GM20000 (cell line): ENCODE measurements at regions not wholly inside any gene's neighbourhood (a gene's known extent, or its start where the extent isn't known, plus 50 kb on each side); places are given as distances from the start of the nearest gene placed in this dataset.

Experiments
- DNase-seq: peaks from one replicate; pipeline ENCODE4 v3.0.0; 2012; ENCODE audit warnings: low spot score
- TF ChIP-seq, protein P1 (sequence below): IDR thresholded peaks from 2 replicates; pipeline ENCODE4 v1.5.1; 2012; ENCODE audit warnings: mild to moderate bottlenecking, control low read depth; ENCODE audit errors: extremely low read depth, missing control alignments

DNA sequence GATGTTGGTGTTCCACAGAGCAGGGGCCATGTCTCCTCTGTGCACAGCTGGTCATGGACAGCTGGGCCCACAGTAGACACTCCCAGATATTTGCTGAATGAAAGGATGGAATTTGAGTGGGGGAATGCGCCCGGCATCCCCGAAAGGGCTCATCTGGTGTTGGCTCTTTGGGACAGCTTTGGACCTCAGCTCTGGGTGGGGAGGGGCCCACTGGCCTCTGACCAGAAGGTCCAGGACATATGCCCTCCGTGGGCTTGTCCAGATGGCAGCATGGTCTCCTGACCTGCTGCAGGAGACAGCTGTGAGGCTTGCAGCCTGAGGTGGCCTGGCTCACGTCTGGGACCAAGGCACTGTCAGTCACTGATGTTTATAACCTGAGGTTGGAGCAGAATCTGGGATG is 160.4 kb upstream of the AJAP1 start:
- TF ChIP-seq, protein P1, sequence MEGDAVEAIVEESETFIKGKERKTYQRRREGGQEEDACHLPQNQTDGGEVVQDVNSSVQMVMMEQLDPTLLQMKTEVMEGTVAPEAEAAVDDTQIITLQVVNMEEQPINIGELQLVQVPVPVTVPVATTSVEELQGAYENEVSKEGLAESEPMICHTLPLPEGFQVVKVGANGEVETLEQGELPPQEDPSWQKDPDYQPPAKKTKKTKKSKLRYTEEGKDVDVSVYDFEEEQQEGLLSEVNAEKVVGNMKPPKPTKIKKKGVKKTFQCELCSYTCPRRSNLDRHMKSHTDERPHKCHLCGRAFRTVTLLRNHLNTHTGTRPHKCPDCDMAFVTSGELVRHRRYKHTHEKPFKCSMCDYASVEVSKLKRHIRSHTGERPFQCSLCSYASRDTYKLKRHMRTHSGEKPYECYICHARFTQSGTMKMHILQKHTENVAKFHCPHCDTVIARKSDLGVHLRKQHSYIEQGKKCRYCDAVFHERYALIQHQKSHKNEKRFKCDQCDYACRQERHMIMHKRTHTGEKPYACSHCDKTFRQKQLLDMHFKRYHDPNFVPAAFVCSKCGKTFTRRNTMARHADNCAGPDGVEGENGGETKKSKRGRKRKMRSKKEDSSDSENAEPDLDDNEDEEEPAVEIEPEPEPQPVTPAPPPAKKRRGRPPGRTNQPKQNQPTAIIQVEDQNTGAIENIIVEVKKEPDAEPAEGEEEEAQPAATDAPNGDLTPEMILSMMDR, result no peak
- no peak for DNase-seq

DNA sequence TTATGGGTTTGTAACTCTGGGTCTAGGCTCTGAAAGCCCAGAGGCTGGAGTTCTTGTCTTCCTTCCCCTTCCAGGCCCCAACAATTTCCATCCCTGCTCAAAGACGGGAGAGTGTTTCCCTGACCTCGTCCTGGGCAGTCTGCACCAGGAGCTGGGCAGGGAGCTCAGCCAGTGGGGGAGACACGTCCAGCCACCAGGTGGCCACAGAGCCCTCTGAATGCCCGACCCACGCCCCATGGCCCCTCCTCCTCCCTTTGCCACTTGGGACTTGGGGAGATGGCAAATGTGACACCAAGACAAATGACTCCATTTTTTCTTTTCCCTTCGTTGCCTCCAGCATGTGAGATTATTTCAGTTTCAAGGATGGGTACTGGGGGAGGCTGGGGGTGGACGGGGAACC is 159.9 kb upstream of the AJAP1 start:
- TF ChIP-seq, protein P1, result no peak
- no peak for DNase-seq

DNA sequence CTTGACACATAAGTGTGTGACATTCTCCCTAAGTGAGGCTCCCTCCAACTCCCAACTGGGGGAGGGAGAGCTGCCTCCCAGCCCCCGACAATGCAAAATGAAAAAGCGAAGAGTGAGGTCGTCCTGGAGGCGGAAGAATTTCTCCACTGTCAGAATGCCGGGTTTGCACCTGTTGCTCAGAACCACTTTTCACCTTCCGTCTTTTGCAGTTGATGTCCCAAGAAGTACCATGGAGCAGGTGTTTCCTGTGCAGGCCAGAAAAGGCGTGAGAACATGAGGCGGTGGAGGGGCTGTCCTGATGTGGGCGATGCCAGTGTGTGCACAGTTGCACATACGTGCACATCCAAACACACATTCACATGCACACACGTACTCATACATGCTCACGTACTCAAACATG is 158.6 kb upstream of the AJAP1 start:
- no peak for DNase-seq
- TF ChIP-seq, protein P1, result no peak

DNA sequence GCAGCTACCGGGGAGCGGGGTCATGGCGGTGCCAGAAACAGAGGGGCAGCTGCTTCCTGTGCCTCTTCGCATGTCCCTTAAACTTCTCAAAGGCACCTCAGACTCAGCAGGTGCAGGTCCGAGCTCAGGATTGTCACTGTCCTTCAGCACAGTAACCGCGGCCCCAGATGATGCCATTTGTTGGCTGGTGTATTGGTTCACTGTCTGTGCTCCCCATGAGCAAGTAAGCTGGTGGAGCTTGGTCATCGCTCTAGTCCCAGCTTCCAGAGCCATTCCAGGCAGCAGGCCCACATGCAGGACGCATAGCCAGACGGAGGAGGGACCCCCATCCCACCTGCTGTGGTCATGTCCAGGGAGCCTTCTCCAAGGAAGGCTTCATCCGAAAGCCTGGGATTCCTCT is 154.0 kb upstream of the AJAP1 start:
- TF ChIP-seq, protein P1, result no peak
- no peak for DNase-seq

DNA sequence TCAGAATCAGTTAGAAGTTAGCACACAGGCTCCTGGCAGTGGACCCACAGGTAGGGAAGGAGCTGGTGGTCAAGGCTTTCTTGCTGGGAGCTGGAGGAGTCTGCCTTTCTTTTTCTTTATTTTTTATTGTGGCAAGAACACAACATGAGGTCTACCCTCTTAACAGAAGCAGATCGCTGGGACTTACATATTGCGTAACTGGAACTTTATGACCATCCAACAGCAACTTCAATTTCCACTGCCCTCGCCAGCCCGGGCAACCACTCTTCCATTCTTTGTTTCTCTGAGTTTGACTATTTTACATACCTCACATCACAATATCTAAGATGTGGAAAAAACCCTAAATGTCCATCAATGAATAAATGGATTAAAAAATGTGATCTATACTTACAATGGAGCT is 147.8 kb upstream of the AJAP1 start:
- no peak for DNase-seq
- TF ChIP-seq, protein P1, result no peak

DNA sequence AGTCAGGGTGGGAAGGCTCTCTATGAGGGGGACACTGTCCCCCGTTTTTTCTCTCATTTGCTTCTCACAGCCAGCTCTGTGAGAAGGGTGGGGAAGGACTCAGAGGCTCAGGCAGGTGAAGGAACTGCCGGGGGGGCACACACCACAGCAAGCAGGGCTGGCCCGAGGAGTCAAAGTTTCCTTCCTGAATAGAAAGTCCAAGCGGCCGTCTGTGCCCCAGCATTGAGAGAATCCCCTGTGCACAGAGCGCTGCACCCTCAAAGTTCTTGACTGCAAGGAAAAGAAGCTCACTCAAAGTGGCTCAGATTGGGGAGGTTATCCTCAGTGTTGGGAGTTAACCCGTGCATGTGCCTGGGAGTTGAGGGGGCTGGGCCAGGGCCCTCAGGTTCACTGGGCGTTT is 145.2 kb upstream of the AJAP1 start:
- DNase-seq, result no peak
- TF ChIP-seq, protein P1, result no peak

DNA sequence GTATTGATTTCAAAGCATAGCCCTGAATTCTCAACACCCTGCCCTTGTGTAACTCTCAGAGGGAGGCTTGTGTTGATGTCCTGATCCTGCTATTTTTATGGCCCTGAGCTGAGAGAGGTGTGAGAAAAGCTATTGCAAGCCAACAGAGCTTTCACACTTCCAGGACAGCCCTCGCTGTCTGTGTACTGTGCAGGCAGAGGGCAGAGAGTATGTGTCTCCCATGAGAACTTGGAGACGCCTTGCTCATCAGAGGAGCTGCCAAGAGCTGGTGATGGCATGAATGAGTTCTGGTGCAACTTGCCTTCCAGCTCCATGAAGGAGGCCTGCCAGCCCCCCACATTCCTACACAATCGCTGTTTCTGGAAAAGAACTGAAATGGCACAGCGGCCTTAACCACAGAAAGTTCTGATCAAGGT is 144.1 kb upstream of the AJAP1 start:
- no peak for DNase-seq
- TF ChIP-seq, protein P1, result no peak
